ENCODE measurements at regions not wholly inside any gene's neighbourhood (a gene's known extent, or its start where the extent isn't known, plus 50 kb on each side); places are given as distances from the start of the nearest gene placed in this dataset.

DNA sequence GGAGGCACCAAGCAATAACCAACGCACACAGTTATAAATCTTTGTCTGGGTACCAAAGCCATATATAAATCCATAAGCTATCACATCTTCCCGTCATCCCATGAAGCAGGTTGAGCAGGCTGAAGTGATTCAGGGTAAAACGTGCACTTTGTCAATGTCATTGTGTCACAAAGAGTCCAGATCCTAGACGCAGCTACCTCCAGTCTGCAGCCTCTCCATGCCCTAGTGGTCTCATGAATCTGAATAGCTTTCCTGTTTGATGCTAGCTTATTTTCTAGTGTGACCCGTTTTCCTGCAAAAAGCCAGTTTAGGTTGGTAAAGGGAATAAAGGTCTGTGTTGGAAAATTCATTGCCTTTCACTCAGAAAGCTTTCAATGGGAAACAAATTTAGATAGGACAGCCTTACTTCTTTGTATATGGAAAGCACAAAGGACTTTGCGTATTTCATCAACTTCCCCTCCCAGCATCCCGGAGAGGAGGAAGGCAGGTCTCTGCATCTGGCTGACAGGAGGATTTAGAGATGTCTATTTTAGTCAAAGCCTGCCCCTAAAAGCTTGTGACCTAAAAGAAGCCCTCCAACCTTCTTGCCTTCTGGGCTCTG lies 222.3 kb upstream of the ARL4C start:
- no peak for TF ChIP-seq EZH2phosphoT487 (IDR thresholded peaks at IDR 0.05; ENCODE audit: borderline replicate concordance)
- TF ChIP-seq, protein P1, sequence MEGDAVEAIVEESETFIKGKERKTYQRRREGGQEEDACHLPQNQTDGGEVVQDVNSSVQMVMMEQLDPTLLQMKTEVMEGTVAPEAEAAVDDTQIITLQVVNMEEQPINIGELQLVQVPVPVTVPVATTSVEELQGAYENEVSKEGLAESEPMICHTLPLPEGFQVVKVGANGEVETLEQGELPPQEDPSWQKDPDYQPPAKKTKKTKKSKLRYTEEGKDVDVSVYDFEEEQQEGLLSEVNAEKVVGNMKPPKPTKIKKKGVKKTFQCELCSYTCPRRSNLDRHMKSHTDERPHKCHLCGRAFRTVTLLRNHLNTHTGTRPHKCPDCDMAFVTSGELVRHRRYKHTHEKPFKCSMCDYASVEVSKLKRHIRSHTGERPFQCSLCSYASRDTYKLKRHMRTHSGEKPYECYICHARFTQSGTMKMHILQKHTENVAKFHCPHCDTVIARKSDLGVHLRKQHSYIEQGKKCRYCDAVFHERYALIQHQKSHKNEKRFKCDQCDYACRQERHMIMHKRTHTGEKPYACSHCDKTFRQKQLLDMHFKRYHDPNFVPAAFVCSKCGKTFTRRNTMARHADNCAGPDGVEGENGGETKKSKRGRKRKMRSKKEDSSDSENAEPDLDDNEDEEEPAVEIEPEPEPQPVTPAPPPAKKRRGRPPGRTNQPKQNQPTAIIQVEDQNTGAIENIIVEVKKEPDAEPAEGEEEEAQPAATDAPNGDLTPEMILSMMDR (conservative IDR thresholded peaks at IDR 0.05; ENCODE audit: low read length) = no peak

All from Loucy (cell line).